Stimulated activated CD4-positive, alpha-beta T cell treated with anti-CD3 and anti-CD28 coated beads, Interleukin-15, amount 100 ng/mL, for 48 hours (primary cell): ENCODE measurements at regions not wholly inside any gene's neighbourhood (a gene's known extent, or its start where the extent isn't known, plus 50 kb on each side); places are given as distances from the start of the nearest gene placed in this dataset.
"Not testable (repeated sequence)": the region's sequence is repeated elsewhere in the genome, so short reads cannot be mapped to it uniquely, and the experiment has no call there.

Experiments used
- DNase-seq, 2 donors: peaks; one replicate each; pipeline ENCODE4 v3.0.0-alpha.2; 2020; ENCODE audit warnings: low read depth in 2 of 2

DNA sequence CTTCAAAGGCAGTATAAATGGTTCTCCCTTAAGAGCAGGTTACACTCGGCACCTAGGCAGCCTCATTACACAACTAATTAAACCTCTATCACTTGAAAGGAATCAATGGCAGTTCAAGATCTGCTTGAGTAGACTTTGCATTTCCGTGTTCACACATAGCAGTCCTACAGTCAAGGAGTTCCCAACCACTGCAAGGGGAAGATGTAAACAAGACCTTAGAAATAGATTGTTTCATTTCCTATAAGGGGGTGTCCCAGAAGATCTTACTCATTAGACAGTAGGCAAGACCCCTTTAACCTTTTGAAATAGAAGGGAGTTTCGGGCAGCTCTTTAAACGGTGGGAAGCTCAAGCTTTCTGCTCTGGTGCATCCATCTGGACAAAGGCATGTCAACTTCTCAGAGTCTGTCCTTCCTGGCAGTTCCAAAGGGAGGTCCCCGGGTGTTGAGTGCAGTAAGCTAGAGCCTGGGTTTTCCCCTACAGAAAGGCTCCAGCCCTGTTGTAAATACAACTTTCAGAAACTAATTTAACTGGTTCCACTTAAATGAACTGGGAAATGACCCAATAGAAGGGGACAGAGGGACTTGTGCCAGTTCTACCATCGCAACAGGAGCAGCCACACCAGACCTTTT is 150.8 kb downstream of the RBMX2 start:
- no peak for DNase-seq

- DNase-seq: no peak
Measured at GRCh38 chrX:130555341-130555740, 153.6 kb downstream of the RBMX2 start.

DNA sequence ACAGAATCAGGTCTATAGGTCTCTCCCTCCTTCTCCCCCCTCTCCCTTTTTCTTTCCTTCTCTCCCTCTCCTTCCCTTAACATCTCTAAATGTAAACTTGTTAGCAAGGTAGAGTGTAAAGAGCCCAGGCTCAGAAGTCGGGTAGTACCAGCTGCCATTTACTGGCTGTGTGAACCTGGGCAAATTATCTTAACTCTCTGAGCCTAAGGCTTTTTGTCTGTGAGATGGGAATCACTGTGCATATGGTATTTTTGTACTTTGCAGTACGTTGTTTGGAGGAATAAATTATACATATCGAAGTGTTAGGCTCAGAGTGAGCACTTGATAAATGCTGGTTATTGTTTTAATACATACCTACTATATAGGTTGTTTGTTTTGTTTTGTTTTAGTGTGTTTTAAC is 154.0 kb downstream of the RBMX2 start:
- no peak for DNase-seq

- no peak for DNase-seq
Measured at GRCh38 chrX:130556951-130557350, 155.2 kb downstream of the RBMX2 start.

- no peak for DNase-seq
Measured at GRCh38 chrX:130560544-130560943, 158.8 kb downstream of the RBMX2 start.

GRCh38 chrX:130561930-130562329 is 160.1 kb downstream of the RBMX2 start:
- DNase-seq: no peak

DNA sequence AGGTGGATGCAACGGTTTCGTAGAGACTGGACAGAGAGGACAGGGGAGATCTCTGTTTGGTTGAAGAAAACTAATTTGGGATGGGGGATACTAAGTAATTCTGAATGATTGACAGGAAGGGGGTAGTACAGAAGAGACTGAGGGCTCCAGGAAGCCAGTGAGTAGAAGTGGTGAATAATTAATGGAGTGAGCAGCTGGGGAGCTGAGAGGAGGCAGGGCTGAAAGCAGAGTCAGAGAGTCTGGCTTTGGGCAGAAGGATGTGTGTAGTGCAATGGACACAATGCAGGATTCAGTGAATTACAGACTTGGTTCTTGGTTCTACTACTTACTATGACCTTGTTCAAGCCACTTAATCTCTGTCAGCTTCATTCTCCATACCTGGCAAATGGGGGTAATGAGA is 161.7 kb downstream of the RBMX2 start:
- DNase-seq: no peak

- DNase-seq: no peak
Measured at GRCh38 chrX:130566028-130566683, 164.4 kb downstream of the RBMX2 start.

GRCh38 chrX:130573030-130573429 is 171.2 kb downstream of the RBMX2 start:
- DNase-seq: not testable (repeated sequence)
